ENCODE measurements at regions not wholly inside any gene's neighbourhood (a gene's known extent, or its start where the extent isn't known, plus 50 kb on each side); places are given as distances from the start of the nearest gene placed in this dataset.

DNA sequence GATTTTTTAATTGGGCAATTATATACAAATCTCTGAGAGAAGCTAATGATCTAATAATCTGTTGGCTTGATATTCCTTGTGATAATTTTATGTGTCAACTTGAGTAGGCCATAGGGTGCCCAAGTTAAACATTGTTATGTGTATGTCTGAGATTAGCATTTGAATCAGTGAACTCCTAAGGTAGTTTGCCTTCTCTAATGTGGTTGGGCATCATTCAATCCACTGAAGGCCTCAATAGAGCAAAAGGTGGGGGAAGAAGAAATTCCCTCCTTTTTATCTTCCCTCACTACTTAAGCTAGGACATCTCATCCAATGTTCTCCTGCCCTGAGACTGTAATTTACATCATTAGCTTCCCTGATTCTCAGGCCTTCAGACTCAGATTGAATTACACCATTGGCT, 394.5 kb downstream of the LMO4 start:
- Histone ChIP-seq H3K9me3 (no peaks in the 10 kb centered on the region), H3K27me3 (no peaks in the 10 kb centered on the region), H3K4me3 (no peak overlapping the region), H3K27ac (no peak overlapping the region), H3K36me3 (no peaks in the 10 kb centered on the region), H3K4me1 (no peaks in the 10 kb centered on the region)
- TF ChIP-seq EP300 (IDR thresholded peaks at IDR 0.05) (no peak), POLR2A (IDR thresholded peaks at IDR 0.05) (no peak), POLR2AphosphoS5 (IDR thresholded peaks at IDR 0.05) (no peak)
- TF ChIP-seq, protein P1, sequence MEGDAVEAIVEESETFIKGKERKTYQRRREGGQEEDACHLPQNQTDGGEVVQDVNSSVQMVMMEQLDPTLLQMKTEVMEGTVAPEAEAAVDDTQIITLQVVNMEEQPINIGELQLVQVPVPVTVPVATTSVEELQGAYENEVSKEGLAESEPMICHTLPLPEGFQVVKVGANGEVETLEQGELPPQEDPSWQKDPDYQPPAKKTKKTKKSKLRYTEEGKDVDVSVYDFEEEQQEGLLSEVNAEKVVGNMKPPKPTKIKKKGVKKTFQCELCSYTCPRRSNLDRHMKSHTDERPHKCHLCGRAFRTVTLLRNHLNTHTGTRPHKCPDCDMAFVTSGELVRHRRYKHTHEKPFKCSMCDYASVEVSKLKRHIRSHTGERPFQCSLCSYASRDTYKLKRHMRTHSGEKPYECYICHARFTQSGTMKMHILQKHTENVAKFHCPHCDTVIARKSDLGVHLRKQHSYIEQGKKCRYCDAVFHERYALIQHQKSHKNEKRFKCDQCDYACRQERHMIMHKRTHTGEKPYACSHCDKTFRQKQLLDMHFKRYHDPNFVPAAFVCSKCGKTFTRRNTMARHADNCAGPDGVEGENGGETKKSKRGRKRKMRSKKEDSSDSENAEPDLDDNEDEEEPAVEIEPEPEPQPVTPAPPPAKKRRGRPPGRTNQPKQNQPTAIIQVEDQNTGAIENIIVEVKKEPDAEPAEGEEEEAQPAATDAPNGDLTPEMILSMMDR (IDR thresholded peaks at IDR 0.05) = no peak
- DNase-seq (no peak), ATAC-seq (ENCODE audit: low FRiP score in 2 of 2) (no peak)

DNA sequence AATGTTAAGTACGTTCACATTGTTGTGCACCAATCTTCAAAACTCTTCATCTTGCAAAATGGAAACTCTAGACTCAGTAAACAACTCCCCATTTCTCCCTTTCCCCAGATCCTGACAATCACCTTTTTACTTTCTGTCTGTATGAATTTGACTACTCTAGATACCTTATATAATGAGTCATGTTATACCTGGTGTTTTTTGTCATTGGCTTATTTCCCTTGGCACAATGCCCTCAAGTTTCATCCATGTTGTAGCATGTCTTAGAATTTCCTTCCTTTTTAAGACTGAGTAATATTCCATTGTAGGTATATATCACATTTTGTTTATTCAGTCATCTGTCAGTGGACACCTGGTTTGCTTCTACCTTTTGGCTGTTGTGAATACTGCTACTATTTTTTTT, 399.5 kb downstream of the LMO4 start:
- H3K4me3 ChIP-seq = no peak overlapping the region
- no peak for TF ChIP-seq POLR2AphosphoS5 (IDR thresholded peaks at IDR 0.05)
- TF ChIP-seq, protein P1 (IDR thresholded peaks at IDR 0.05) = no peak
- no peak for TF ChIP-seq POLR2A (IDR thresholded peaks at IDR 0.05)
- TF ChIP-seq EP300 (IDR thresholded peaks at IDR 0.05) = no peak
- H3K27ac ChIP-seq = no peak overlapping the region
- WGBS, 2 donors = 88 to 92% methylated on average over 1 of the region's 1 CpG
- DNase-seq (no peak), ATAC-seq (ENCODE audit: low FRiP score in 2 of 2) (no peak)
- H3K27me3 ChIP-seq = no peaks in the 10 kb centered on the region
- H3K36me3 ChIP-seq = no peaks in the 10 kb centered on the region
- H3K9me3 ChIP-seq = no peaks in the 10 kb centered on the region
- no peaks in the 10 kb centered on the region for H3K4me1 ChIP-seq

DNA sequence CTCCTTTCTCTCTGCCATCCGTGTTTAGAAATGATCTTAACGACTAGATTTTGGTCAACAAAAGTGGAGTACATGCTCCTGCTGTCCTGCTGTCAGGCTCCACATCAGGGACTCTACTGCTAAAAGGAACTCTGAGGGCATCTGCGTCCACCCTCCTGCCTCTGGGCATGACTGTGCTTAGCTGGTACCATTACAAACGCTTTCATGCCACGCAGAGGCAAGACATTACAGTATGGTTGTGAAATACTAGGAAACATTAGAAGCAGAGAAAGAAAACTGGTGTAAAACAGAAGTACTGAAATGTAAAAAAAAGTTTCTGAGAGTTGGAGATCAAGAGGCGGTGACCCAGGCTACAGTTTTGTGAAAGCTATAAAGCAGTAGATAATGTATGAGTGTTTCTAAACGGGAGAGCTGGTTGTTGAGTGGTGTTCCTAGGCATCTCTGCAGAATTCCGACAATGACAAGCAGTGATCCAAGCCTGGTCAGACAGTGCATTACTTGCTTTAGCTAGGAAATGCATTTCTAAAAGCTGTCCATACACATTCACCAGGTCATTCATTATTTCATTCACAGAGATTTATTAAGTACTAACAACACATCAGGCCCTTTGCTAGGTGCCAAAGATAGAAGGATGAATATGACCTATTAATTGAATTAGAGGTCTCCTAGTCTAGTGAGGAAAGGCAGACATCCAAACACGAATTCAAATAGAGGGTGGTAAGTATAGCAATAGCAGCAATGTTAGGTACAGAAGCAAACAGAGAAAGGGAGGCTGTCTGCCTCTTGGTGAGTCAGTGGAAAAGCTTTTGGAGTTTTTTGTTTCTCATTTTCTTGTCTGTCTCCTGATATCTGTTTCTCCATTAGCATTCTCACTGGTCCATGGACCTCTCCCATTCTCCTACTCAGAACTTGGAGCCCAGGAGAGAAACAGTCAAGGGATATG, 401.9 kb downstream of the LMO4 start:
- TF ChIP-seq POLR2AphosphoS5 (IDR thresholded peaks at IDR 0.05) = no peak
- no peak for TF ChIP-seq POLR2A (IDR thresholded peaks at IDR 0.05)
- TF ChIP-seq, protein P1 (IDR thresholded peaks at IDR 0.05) = no peak
- no peak for TF ChIP-seq EP300 (IDR thresholded peaks at IDR 0.05)
- Histone ChIP-seq H3K27ac (no peak overlapping the region), H3K27me3 (no peaks in the 10 kb centered on the region), H3K4me3 (no peak overlapping the region), H3K4me1 (no peaks in the 10 kb centered on the region), H3K9me3 (no peaks in the 10 kb centered on the region), H3K36me3 (no peaks in the 10 kb centered on the region)
- DNase-seq (no peak), ATAC-seq (ENCODE audit: low FRiP score in 2 of 2) (no peak)
- 65 to 66% methylated on average over 9 of the region's 9 CpGs for WGBS, 2 donors

DNA sequence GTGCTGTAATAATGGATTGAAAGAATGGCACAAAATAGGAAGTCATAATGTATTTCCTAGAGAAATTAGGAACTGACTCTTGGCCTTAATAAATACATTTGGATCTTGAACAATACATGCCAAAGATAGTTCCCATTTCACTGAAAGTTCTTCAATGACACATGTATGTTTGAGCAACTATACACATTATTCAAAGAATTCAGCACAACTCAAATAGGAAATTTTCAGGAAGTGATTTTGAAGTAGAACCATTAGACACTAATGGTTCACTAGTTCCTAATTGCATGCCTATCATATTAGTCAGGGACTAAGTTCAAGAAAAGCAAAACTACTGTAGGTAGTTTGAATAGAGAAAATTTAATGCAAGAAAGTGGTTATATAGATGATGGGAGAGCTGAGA, 404.7 kb downstream of the LMO4 start:
- H3K36me3 ChIP-seq = no peaks in the 10 kb centered on the region
- no peak overlapping the region for H3K4me3 ChIP-seq

More for the DNA sequence above, 404.7 kb downstream of the LMO4 start:
- Histone ChIP-seq H3K4me1 (no peaks in the 10 kb centered on the region), H3K27me3 (no peaks in the 10 kb centered on the region), H3K27ac (no peak overlapping the region), H3K9me3 (no peaks in the 10 kb centered on the region)
- DNase-seq (no peak), ATAC-seq (ENCODE audit: low FRiP score in 2 of 2) (no peak)
- TF ChIP-seq, protein P1 (IDR thresholded peaks at IDR 0.05) = no peak
- TF ChIP-seq EP300 (IDR thresholded peaks at IDR 0.05) (no peak), POLR2A (IDR thresholded peaks at IDR 0.05) (no peak), POLR2AphosphoS5 (IDR thresholded peaks at IDR 0.05) (no peak)
